ENCODE measurements at regions not wholly inside any gene's neighbourhood (a gene's known extent, or its start where the extent isn't known, plus 50 kb on each side); places are given as distances from the start of the nearest gene placed in this dataset.
"Not testable (repeated sequence)": the region's sequence is repeated elsewhere in the genome, so short reads cannot be mapped to it uniquely, and the experiment has no call there.

GRCh38 chr12:34305176-34305575 is 282.9 kb downstream of the ALG10 start:
- H3K4me1 ChIP-seq = no peaks in the 10 kb centered on the region
- no peak overlapping the region for H3K27ac ChIP-seq
- no peaks in the 10 kb centered on the region for H3K36me3 ChIP-seq
- TF ChIP-seq EP300 (IDR thresholded peaks at IDR 0.05; ENCODE audit: low read depth) = no peak
- no peak for TF ChIP-seq POLR2A (IDR thresholded peaks at IDR 0.05)
- TF ChIP-seq CTCF (IDR thresholded peaks at IDR 0.05) = no peak
- TF ChIP-seq POLR2AphosphoS5 (IDR thresholded peaks at IDR 0.05) = no peak
- H3K9me3 ChIP-seq = peaks cover 6 to 10% of the 10 kb centered on the region in 2 donors
- H3K27me3 ChIP-seq = no peaks in the 10 kb centered on the region
- H3K4me3 ChIP-seq = no peak overlapping the region
- intact Hi-C loops (cut with DNase I; ENCODE audit: low total_unique reads) = no loop called here
- no peak for DNase-seq
- in situ Hi-C loops (cut with MboI; ENCODE audit: low pct_ligation_motif_present in 1 of 4, low pct_unique_long_range_greater_than_20kb in 1 of 4, low sequenced_read_pairs in 3 of 4) = no loop called here
- 89 to 95% methylated on average over 20 to 21 of the region's 21 CpGs for WGBS, 2 donors (ENCODE audit: low coverage in 1 of 2)

GRCh38 chr12:34306133-34306830 is 284.0 kb downstream of the ALG10 start:
- no peaks in the 10 kb centered on the region for H3K36me3 ChIP-seq
- in situ Hi-C loops (cut with MboI; ENCODE audit: low pct_ligation_motif_present in 1 of 4, low pct_unique_long_range_greater_than_20kb in 1 of 4, low sequenced_read_pairs in 3 of 4) (no loop called here), intact Hi-C loops (cut with DNase I; ENCODE audit: low total_unique reads) (no loop called here)
- peaks cover 6 to 10% of the 10 kb centered on the region in 2 donors for H3K9me3 ChIP-seq
- H3K4me1 ChIP-seq = no peaks in the 10 kb centered on the region
- no peak overlapping the region for H3K4me3 ChIP-seq
- TF ChIP-seq CTCF (IDR thresholded peaks at IDR 0.05) = no peak
- 89 to 91% methylated on average over 5 to 21 of the region's 21 CpGs for WGBS, 2 donors (ENCODE audit: low coverage in 1 of 2)
- H3K27ac ChIP-seq = no peak overlapping the region
- no peaks in the 10 kb centered on the region for H3K27me3 ChIP-seq
- DNase-seq = no peak

GRCh38 chr12:34309806-34310804 is 287.8 kb downstream of the ALG10 start:
- H3K27me3 ChIP-seq; in situ Hi-C loops (cut with MboI; ENCODE audit: low pct_ligation_motif_present in 1 of 4, low pct_unique_long_range_greater_than_20kb in 1 of 4, low sequenced_read_pairs in 3 of 4); intact Hi-C loops (cut with DNase I; ENCODE audit: low total_unique reads); H3K9me3 ChIP-seq; DNase-seq; H3K4me1 ChIP-seq; H3K27ac ChIP-seq; H3K36me3 ChIP-seq; H3K4me3 ChIP-seq: not testable (repeated sequence)
- WGBS, 2 donors (ENCODE audit: low coverage in 1 of 2) = 80 to 85% methylated on average over 2 to 32 of the region's 32 CpGs

GRCh38 chr12:34311337-34311736 is 289.0 kb downstream of the ALG10 start:
- intact Hi-C loops (cut with DNase I; ENCODE audit: low total_unique reads) (no loop called here), in situ Hi-C loops (cut with MboI; ENCODE audit: low pct_ligation_motif_present in 1 of 4, low pct_unique_long_range_greater_than_20kb in 1 of 4, low sequenced_read_pairs in 3 of 4) (no loop called here)

More at GRCh38 chr12:34311337-34311736, 289.0 kb downstream of the ALG10 start:
- Histone ChIP-seq H3K36me3 (no peaks in the 10 kb centered on the region), H3K4me1 (no peaks in the 10 kb centered on the region), H3K27ac (no peak overlapping the region), H3K27me3 (no peaks in the 10 kb centered on the region), H3K4me3 (no peak overlapping the region), H3K9me3 (no peaks in the 10 kb centered on the region)
- no peak for TF ChIP-seq CTCF (IDR thresholded peaks at IDR 0.05)
- no peak for TF ChIP-seq POLR2AphosphoS5 (IDR thresholded peaks at IDR 0.05)
- no peak for TF ChIP-seq EP300 (IDR thresholded peaks at IDR 0.05; ENCODE audit: low read depth)
- TF ChIP-seq POLR2A (IDR thresholded peaks at IDR 0.05) = no peak
- 83% methylated on average over 8 of the region's 9 CpGs; no CpG with 5 or more reads in 1 of the 2 donors for WGBS, 2 donors (ENCODE audit: low coverage in 1 of 2)
- DNase-seq = no peak
